HL-60 (cell line): ENCODE measurements at regions not wholly inside any gene's neighbourhood (a gene's known extent, or its start where the extent isn't known, plus 50 kb on each side); places are given as distances from the start of the nearest gene placed in this dataset.

Source experiments
- POLR2AphosphoS5 ChIP-seq: IDR thresholded peaks from 2 replicates; pipeline ENCODE4 v1.6.1; 2012; ENCODE audit warnings: low read depth
- TF ChIP-seq, protein P1 (sequence below): IDR thresholded peaks from one replicate; pipeline ENCODE4 v1.5.1; 2011; ENCODE audit warnings: low read length, control low read depth, inconsistent platforms; ENCODE audit not compliant: insufficient read depth
- TF ChIP-seq, protein P2 (sequence below): IDR thresholded peaks from 2 replicates; pipeline ENCODE4 v1.6.1; 2012; ENCODE audit warnings: low read depth; ENCODE audit not compliant: insufficient replicate concordance

DNA sequence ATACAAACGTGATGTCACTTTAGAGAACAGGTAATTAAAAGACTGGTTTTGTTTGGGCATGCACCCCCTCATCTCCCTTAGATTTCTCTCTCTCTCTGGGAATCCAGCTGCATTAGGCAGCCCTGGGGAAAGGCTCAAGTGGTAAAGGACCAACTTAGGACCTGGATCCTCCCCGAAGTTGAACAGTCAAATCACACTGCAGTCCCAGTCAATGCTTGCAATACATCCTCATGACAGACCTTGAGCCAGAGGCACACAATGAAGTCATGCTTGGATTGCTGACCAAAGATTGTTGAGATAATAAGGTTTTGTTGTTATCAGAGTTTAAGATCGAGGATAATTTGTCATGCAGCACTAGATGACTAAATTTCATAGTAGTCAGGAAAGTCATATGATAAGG lies 1285.8 kb upstream of the NCAM2 start:
- TF ChIP-seq, protein P1, sequence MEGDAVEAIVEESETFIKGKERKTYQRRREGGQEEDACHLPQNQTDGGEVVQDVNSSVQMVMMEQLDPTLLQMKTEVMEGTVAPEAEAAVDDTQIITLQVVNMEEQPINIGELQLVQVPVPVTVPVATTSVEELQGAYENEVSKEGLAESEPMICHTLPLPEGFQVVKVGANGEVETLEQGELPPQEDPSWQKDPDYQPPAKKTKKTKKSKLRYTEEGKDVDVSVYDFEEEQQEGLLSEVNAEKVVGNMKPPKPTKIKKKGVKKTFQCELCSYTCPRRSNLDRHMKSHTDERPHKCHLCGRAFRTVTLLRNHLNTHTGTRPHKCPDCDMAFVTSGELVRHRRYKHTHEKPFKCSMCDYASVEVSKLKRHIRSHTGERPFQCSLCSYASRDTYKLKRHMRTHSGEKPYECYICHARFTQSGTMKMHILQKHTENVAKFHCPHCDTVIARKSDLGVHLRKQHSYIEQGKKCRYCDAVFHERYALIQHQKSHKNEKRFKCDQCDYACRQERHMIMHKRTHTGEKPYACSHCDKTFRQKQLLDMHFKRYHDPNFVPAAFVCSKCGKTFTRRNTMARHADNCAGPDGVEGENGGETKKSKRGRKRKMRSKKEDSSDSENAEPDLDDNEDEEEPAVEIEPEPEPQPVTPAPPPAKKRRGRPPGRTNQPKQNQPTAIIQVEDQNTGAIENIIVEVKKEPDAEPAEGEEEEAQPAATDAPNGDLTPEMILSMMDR, result no peak
- TF ChIP-seq POLR2AphosphoS5, result no peak
- TF ChIP-seq, protein P2, sequence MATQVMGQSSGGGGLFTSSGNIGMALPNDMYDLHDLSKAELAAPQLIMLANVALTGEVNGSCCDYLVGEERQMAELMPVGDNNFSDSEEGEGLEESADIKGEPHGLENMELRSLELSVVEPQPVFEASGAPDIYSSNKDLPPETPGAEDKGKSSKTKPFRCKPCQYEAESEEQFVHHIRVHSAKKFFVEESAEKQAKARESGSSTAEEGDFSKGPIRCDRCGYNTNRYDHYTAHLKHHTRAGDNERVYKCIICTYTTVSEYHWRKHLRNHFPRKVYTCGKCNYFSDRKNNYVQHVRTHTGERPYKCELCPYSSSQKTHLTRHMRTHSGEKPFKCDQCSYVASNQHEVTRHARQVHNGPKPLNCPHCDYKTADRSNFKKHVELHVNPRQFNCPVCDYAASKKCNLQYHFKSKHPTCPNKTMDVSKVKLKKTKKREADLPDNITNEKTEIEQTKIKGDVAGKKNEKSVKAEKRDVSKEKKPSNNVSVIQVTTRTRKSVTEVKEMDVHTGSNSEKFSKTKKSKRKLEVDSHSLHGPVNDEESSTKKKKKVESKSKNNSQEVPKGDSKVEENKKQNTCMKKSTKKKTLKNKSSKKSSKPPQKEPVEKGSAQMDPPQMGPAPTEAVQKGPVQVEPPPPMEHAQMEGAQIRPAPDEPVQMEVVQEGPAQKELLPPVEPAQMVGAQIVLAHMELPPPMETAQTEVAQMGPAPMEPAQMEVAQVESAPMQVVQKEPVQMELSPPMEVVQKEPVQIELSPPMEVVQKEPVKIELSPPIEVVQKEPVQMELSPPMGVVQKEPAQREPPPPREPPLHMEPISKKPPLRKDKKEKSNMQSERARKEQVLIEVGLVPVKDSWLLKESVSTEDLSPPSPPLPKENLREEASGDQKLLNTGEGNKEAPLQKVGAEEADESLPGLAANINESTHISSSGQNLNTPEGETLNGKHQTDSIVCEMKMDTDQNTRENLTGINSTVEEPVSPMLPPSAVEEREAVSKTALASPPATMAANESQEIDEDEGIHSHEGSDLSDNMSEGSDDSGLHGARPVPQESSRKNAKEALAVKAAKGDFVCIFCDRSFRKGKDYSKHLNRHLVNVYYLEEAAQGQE, result no peak
